ENCODE measurements at regions not wholly inside any gene's neighbourhood (a gene's known extent, or its start where the extent isn't known, plus 50 kb on each side); places are given as distances from the start of the nearest gene placed in this dataset.

DNA sequence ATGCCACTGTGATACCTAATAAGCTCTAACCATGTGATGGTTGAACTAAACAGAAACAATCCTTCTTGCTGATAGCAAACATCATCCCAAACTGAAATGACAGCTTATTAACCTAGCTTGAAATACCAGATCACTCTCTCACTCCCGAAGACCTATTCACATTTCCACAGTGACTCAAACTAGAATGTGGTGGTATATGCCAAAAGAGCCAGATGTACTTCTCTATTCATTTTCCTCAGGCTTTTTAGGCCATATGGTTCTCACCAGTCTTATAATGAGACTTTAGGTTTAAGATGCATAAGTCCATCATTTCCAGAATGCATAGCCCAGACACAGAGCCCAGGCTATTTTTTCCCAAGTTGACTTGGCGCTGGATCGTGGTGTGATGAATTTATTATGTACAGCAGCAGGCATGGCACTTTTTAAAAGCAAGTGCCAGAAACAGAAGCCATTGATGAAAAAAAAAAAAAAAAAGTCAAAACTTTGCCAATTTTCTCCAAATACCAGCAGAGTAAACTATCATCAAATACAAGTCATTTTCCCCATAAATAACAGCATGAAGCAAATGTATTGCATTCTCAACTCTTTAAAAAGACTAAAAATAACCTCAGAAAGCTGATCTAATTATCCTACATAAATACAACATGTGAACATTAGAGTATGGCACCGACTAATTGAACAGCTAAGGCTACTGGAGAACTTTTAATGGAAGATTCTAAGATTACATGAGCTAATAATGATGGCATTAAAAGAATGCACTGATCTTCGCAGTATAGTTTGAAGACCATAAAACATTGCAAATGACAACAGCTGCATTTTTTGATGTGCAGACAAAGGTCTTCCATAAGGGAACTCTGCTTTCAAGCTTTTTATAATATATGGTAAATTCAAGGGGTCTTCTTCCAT lies 365.4 kb downstream of the LRRIQ3 start:
- no peak for TF ChIP-seq POLR2A (IDR thresholded peaks at IDR 0.05)
- TF ChIP-seq, protein P1, sequence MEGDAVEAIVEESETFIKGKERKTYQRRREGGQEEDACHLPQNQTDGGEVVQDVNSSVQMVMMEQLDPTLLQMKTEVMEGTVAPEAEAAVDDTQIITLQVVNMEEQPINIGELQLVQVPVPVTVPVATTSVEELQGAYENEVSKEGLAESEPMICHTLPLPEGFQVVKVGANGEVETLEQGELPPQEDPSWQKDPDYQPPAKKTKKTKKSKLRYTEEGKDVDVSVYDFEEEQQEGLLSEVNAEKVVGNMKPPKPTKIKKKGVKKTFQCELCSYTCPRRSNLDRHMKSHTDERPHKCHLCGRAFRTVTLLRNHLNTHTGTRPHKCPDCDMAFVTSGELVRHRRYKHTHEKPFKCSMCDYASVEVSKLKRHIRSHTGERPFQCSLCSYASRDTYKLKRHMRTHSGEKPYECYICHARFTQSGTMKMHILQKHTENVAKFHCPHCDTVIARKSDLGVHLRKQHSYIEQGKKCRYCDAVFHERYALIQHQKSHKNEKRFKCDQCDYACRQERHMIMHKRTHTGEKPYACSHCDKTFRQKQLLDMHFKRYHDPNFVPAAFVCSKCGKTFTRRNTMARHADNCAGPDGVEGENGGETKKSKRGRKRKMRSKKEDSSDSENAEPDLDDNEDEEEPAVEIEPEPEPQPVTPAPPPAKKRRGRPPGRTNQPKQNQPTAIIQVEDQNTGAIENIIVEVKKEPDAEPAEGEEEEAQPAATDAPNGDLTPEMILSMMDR (IDR thresholded peaks at IDR 0.05), result no peak

Data from sigmoid colon (tissue), 3 donors.